Mucosa of descending colon (tissue), 3 donors: ENCODE measurements at regions not wholly inside any gene's neighbourhood (a gene's known extent, or its start where the extent isn't known, plus 50 kb on each side); places are given as distances from the start of the nearest gene placed in this dataset.

Experiments
- ATAC-seq: fragments of 200-7000 bp; cut with Tn5 transposase; one replicate; pipeline ENCODE4 v1.9.1; 2020; ENCODE audit warnings: mild to moderate bottlenecking, moderate library complexity
- DNase-seq, 3 donors: peaks; one replicate each; pipeline ENCODE4 v3.0.0-alpha.2; 2020
- H3K36me3 ChIP-seq: fragments of 200-600 bp; one replicate; pipeline ENCODE4 v1.8.0; 2021; ENCODE audit warnings: low read depth, mild to moderate bottlenecking
- H3K4me1 ChIP-seq: fragments of 200-600 bp; one replicate; pipeline ENCODE4 v1.8.0; 2021; ENCODE audit warnings: low read depth, mild to moderate bottlenecking
- H3K4me3 ChIP-seq: fragments of 200-600 bp; one replicate; pipeline ENCODE4 v1.8.0; 2021; ENCODE audit warnings: mild to moderate bottlenecking
- H3K9me3 ChIP-seq: fragments of 200-600 bp; one replicate; pipeline ENCODE4 v1.8.0; 2021; ENCODE audit warnings: mild to moderate bottlenecking
- CTCF ChIP-seq: fragments of 200-600 bp; IDR thresholded peaks from one replicate; pipeline ENCODE4 v1.8.0; 2022; ENCODE audit warnings: antibody characterized with exemption, mild to moderate bottlenecking
- intact Hi-C, 2 donors: fragments of 100-400 bp; cut with DNase I in 1 of 2; cut with micrococcal nuclease in 1 of 2; formaldehyde crosslinking; loops; one replicate each; pipeline versions ENCODE4 v1.11.0 to v1.11.1; 2022; cut with DNase I, micrococcal nuclease
- donor health status: DM: no; HTN: no; CAD: no; lungs with moderate emphysema.
- donor health status: DM: no; HTN: no; CAD: no.
- donor health status: DM: no; HTN: yes; CAD: no.

DNA sequence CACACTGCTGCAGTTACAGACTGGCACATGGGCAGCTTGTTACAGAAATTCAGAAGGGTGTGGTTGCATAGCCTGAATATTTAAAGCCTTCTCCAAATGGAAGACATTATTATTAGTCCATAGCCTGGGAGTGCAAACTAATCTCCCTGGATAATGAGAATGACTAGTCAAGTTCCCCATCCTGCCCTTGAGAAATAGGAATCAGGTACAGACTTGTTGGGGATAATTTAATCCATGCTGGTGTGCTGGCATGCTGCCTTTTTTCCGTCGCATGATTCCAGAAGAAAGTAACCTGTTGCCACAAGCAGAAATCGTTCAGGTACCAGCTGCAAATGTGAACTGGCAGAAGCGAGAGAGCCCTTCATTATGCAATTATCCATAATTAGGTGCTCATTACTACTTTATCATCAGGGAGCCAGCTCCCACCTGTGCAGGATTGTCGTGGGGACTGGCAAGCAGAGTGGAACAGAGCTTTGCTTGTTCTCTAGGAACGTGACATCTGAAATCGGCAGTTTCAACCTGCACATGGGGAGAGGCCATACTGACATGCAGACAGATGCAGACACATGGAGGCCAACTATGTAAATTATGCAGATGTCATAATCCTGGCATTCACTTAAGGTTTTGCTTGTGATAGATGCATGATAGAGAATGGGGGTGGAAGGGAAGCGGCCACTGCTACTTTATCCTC is 419.4 kb downstream of the PMP22 start:
- Histone ChIP-seq H3K4me1 (no peaks in the 10 kb centered on the region), H3K4me3 (no peak overlapping the region), H3K36me3 (no peaks in the 10 kb centered on the region), H3K9me3 (no peaks in the 10 kb centered on the region)
- no peak for TF ChIP-seq CTCF
- no peak for ATAC-seq
- intact Hi-C loops = no loop called here
- no peak for DNase-seq

DNA sequence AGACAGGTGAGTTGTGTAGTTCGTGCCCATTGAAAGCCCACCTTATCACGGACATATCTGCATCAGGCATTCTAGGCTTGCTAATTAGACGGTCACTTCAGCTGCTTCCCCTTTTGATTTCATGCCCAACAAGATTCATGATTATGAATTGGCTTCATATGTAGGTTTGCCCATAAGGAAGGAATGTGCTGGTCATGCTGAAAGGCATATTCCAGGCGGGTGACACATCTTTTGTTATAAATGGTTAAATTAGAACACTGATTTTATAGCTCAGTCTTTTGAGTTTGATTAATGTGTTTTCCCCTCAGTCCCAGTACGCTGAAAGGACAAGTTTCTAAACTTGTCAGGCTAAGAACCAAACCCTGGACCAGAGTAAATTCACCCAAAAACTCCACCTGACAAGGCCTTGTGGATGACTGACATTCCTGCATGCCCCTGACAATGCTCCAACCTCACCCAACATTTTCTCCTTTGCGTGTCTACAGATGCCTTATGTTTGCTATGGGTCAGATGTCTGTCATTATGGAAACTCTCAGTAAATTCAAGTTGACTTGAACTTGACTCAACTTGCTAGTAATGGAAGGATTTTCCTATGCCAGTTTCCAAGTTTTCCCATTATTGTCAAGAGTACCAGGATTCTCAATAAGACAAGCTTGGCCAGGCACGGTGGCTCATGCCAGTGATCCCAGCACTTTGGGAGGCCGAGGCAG is 421.9 kb downstream of the PMP22 start:
- Histone ChIP-seq H3K36me3 (no peaks in the 10 kb centered on the region), H3K4me3 (no peak overlapping the region), H3K9me3 (no peaks in the 10 kb centered on the region), H3K4me1 (no peaks in the 10 kb centered on the region)
- DNase-seq = no peak
- ATAC-seq = no peak
- intact Hi-C loops = no loop called here
- TF ChIP-seq CTCF = no peak

DNA sequence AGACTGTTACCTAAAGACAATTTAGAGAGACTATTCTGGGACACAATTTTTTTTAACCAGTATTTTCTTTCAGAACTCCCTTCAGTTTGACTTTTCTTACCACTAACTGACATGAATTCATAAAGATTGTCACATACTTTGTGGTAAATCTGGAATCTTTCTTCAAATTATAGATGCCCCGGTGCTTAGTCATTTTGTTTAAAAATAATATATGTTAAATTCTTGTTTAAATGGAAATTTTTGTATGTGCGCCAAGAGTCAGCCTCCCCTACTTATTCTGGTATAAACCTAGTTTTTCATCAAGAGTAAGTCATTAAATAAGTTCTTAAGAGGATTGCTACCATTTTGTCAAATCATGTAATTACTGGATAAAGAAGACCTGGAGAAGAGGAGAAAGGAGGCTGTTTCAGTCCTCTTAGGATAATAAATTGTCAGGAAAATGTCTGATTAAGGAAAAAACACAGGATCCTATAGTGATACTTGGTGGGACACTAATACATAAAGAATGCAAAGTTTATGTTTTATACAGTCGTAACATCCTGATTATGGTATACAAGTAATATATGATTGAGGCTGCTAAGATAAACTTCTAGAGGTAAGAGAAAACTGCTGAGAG is 424.4 kb downstream of the PMP22 start:
- intact Hi-C loops = no loop called here
- TF ChIP-seq CTCF = no peak
- Histone ChIP-seq H3K36me3 (no peaks in the 10 kb centered on the region), H3K4me3 (no peak overlapping the region), H3K9me3 (peaks cover 4% of the 10 kb centered on the region), H3K4me1 (no peaks in the 10 kb centered on the region)
- no peak for ATAC-seq
- no peak for DNase-seq

GRCh38 chr17:14838567-14838966 is 426.6 kb downstream of the PMP22 start:
- DNase-seq (no peak), ATAC-seq (no peak)
- Histone ChIP-seq H3K36me3 (no peaks in the 10 kb centered on the region), H3K4me3 (no peak overlapping the region), H3K9me3 (peaks cover 12% of the 10 kb centered on the region), H3K4me1 (no peaks in the 10 kb centered on the region)
- TF ChIP-seq CTCF = no peak
- intact Hi-C loops = no loop called here

- ATAC-seq = no peak
- intact Hi-C loops = no loop called here
- Histone ChIP-seq H3K4me1 (no peaks in the 10 kb centered on the region), H3K9me3 (peaks cover 12% of the 10 kb centered on the region), H3K36me3 (no peaks in the 10 kb centered on the region), H3K4me3 (no peak overlapping the region)
- no peak for DNase-seq
- no peak for TF ChIP-seq CTCF
These were observed 431.8 kb downstream of the PMP22 start for GRCh38 chr17:14833201-14833785.
